Neural cell (in vitro differentiated cells): ENCODE measurements at regions not wholly inside any gene's neighbourhood (a gene's known extent, or its start where the extent isn't known, plus 50 kb on each side); places are given as distances from the start of the nearest gene placed in this dataset.

ENCODE experiments used
- EZH2 ChIP-seq: fragments of 200-600, 300-800 bp; shearing (Covaris generic), sonication (generic); IDR thresholded peaks from 2 replicates; pipeline ENCODE4 v1.6.1; 2014; ENCODE audit warnings: antibody characterized with exemption, low read length, borderline replicate concordance, mild to moderate bottlenecking; ENCODE audit not compliant: insufficient read depth, poor library complexity, severe bottlenecking
- POLR2AphosphoS5 ChIP-seq: IDR thresholded peaks from 2 replicates; pipeline ENCODE4 v1.6.1; 2012
- REST ChIP-seq: IDR thresholded peaks from 2 replicates; pipeline ENCODE4 v1.6.1; 2012; ENCODE audit warnings: borderline replicate concordance
- TF ChIP-seq, protein P1 (sequence below): fragments of 450-650 bp; IDR thresholded peaks from 2 replicates; pipeline ENCODE4 v1.5.1; 2014; ENCODE audit warnings: antibody characterized with exemption, mild to moderate bottlenecking, moderate library complexity; ENCODE audit not compliant: poor library complexity, severe bottlenecking

DNA sequence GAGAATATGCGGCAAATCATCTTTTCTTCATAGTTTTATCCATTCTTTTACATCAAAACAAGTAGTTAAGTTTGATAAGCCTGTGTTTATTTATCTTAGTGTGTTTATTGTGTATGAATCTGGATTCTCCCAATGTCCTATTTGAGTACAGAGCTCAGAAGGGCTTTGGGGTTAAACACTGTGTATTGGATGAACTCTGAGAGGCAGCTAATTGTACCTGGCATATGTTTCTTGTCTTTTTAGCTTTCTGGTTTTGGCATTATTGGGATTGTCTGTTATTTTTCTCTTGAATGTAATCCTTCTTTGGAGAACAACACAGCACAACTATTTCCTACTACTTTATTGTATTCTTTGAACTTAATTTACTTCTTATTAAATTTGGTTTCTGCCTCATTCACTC lies 906.9 kb downstream of the ADGRL2 start:
- TF ChIP-seq, protein P1, sequence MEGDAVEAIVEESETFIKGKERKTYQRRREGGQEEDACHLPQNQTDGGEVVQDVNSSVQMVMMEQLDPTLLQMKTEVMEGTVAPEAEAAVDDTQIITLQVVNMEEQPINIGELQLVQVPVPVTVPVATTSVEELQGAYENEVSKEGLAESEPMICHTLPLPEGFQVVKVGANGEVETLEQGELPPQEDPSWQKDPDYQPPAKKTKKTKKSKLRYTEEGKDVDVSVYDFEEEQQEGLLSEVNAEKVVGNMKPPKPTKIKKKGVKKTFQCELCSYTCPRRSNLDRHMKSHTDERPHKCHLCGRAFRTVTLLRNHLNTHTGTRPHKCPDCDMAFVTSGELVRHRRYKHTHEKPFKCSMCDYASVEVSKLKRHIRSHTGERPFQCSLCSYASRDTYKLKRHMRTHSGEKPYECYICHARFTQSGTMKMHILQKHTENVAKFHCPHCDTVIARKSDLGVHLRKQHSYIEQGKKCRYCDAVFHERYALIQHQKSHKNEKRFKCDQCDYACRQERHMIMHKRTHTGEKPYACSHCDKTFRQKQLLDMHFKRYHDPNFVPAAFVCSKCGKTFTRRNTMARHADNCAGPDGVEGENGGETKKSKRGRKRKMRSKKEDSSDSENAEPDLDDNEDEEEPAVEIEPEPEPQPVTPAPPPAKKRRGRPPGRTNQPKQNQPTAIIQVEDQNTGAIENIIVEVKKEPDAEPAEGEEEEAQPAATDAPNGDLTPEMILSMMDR, result no peak
- TF ChIP-seq EZH2 (no peak), REST (no peak), POLR2AphosphoS5 (no peak)
